ENCODE measurements at regions not wholly inside any gene's neighbourhood (a gene's known extent, or its start where the extent isn't known, plus 50 kb on each side); places are given as distances from the start of the nearest gene placed in this dataset.

DNA sequence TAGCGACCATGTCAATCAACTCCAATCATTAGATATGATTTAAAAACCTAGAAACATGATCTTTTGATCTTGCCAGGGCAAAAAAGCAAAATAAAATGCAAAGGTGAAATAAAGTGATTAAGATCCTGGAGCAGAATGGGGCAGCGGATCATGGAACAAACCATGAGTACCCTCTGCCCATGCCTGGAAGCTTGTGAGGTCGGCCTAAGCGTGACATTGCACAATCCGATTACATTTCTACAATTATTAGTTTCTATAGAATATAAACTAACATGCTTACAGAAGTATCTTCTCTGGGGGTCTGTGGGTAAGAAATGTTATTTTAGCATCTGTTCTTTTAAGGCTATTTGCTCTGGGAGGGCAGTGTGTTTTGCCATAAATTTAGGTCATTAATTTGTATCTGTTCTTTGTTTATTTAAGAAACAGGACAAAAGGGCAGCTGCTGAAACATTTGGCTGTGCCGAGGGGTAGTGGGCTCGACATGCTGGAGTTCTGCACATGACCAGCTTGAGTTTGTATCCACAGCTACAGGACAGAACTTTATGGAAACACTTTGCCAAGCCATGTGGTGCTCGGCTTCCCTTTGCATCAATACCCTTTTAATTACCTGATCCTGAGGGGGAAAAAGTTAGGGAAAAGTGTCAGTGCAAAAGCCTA, 55.9 kb downstream of the ZBTB18 start:
- no peak for DNase-seq (ENCODE audit: extremely low read depth, low read depth, low spot score)

DNA sequence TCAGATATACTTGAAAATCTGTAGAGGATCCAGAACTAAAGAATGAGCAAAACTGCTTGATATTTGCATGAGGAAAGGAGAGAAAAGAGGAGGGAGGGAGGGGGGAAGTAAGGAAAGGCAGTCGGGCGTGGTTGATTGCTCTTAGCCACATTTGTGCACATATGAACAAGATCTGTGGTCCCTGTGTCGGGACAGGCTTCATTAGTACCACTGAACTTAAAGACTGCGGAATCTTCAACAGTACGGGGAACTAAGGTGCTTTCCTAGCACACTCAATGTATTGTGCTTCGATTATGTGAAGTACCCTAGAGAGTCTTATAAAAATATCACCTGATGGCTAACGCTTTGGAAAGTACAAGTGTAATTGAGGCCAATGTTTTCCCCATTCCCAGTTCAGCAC, 59.9 kb downstream of the ZBTB18 start:
- DNase-seq (ENCODE audit: extremely low read depth, low read depth, low spot score): no peak

DNA sequence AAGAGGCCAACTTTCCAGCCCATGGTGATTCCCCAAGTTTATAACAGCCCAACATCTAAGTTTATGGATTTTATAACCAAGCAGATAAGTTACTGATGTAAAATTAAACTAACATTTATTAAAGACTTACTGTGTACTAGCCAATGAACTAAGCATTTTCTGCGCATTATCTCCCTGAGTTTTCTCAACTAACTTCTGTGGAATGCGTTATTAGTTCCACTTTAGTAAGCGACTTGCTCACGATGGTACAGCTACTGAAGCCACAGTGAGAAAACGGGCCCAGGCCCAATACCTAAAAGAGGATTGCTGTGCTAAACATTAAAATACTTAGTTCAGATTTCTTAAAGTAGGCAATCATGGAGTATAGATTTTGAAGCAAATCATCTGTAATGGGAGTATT, 61.0 kb downstream of the ZBTB18 start:
- DNase-seq (ENCODE audit: extremely low read depth, low read depth, low spot score): no peak

DNA sequence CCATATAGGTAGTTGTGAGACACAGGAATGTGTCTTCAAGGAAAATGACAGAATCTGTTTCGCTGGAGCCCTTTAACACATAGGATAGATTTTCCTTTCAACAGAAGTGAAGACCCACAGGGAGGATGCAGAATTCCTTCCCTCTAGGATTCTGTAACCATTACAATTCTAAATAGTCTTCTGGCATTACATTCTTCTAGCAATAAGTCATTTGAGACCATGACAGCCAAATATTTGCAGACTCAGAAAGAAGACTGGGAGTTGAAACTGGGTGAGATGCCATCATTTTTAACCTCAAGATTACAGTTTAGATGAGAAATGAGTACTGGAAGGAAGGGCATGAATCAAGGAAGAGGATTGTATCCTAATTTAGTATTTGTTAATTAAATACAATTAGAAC, 61.6 kb downstream of the ZBTB18 start:
- no peak for DNase-seq (ENCODE audit: extremely low read depth, low read depth, low spot score)

DNA sequence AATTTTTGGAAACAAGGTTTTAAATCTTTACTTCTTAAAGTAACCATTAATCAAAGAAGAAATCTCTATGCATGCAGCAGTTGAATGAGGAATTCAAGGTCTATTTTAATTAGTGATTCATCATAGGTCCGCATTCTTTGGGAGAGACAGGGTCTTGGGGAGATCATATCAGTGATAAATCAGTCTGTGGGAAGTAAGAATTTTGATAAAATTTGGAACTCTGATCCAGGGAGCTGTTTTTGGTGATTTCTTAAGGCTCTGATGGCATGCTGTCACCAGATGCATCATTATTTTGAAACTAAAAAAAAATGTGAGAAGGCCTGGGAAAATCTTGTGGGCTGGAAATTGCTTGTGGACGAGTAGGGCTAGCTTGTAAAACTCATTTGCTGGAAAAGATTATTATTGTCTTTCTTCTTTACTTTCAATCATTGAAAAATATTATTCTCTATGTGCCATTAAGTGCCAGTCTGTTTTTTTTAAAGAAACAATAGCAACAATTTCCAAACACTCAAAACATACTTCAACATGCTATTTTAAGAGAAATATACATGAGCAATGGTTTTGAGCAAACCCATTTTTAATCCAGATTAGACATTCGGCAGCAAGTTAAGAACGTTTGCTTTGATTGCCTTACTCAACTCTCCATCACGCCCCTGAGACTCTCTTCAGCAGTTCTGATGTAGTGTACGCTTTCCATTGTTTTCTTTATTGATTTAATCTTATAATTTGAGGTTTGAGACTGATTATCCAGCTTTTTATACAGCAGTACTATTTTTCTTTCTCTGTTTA, 62.6 kb downstream of the ZBTB18 start:
- no peak for DNase-seq (ENCODE audit: extremely low read depth, low read depth, low spot score)

DNA sequence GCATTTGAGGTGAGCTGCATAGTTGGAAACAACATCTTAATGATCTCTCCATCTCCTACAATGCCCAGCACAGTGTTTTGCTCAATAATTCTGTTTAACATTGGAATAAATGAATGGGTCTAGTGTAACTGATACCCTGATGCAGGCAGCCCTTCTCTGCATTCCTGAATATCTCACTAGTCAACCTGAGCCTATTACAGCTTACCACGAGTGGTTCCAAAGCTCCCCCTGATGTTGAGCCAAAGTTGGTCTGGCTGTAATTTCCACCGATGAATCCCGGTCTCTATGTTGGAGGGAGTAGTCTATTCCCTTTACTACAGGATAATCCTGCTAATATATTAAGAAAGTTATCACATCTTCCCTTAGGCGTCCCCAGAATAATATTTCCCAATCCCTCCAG, 63.8 kb downstream of the ZBTB18 start:
- no peak for DNase-seq (ENCODE audit: extremely low read depth, low read depth, low spot score)

DNA sequence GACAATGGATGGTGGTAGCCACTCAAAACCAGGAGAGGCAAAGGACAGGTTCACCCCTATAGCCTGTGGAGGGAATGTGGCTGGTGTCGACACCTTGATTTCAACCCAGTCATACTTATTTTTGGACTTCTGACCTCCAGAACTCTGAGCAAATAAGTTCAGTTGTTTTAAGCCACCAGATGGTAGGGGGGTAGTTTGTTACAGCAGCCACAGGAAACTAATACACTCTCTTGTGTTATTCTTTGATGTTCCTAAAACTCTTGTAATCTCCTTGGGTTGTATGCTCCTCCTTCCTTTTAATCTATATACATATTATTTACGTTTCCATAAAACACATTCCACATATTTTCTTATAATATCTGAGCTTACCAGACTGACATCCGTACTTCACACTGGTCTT, 65.9 kb downstream of the ZBTB18 start:
- DNase-seq (ENCODE audit: extremely low read depth, low read depth, low spot score): no peak

DNA sequence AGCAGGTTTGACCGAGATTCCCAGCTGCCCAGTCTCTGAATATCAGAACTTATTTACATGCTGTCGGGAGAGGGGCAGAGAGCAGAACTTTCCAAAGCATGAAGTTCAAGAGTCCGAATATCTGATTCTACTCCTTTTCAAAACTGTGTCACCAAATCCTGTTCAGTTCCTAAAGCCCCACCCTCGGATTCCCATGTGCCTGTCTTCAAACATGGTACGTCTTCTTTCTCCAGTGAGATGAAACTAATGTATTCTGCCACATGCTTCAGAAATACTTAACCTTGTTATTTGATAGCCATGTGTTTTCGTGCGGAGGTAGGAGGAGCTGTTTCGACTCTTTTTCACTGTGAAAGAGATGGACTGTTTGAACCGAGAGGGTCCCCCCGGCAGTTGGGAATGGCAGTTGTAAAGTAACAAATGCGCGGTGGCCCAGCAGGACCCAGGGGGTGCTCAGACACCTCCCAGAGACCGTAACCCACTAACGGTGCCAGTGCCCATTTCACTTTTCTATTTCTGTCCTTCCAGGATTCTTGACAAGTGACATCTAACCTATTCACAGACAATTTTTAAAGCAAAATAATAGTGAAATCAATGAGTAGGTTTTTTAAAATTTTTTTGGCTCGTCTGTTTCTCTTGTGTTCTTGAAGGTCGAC, 67.2 kb downstream of the ZBTB18 start:
- DNase-seq (ENCODE audit: extremely low read depth, low read depth, low spot score): no peak

DNA sequence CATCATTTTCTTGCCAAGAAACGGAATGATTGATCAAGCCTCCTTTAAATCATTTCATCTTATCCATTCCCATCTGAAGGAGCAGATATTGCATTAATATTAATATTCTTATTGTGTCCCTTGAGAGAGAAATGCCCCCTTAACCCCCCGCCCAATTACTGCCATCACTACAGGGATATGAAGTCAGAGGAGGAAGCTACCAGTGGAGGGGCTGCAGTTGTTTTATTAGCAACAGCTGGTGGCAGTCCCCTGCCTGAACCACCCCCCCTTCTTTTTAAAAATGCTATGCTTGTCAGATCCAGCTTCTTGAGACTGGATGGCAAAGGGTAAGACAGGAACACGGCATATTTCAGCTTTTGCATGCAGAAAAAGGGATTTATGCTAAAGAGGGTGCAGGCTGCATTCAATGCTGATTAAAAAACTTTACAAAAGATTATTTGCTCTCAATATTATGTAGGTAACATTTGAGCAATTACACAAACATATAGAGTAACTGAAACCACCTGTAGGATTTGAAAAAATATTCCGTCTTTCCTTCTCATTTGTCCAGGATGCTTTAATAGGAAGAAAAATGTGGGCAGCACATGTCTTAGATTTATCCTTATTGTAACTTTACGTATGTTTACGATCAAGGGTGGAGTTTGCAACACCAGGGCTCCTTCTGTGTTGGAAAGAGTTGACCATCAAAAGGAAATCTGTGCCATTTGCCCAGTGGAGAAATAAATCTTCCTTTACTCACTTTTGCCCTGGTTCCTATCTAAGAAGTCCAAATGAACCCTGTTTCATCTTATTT, 77.7 kb downstream of the ZBTB18 start:
- no peak for DNase-seq (ENCODE audit: extremely low read depth, low read depth, low spot score)

DNA sequence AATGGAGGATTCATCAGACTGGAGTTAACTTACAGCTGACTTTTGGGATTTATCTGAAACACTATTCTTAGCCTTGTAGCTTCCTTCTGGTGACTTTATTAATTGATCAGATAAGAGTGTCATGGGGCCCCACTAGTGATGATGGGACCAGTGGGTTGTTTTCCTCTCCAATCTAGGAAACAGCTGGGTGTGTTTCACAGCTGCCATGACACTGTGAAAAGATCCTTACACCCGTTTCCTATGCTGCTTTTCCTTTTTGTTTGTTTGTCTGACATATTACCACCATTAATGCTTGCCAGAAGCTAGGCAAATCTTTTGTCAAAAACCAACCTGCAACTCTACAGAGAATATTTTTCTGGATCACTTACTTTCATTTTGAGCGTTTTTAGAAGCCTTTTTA, 86.2 kb downstream of the ZBTB18 start:
- peak; percentile 2 for DNase-seq (ENCODE audit: extremely low read depth, low read depth, low spot score)

DNA sequence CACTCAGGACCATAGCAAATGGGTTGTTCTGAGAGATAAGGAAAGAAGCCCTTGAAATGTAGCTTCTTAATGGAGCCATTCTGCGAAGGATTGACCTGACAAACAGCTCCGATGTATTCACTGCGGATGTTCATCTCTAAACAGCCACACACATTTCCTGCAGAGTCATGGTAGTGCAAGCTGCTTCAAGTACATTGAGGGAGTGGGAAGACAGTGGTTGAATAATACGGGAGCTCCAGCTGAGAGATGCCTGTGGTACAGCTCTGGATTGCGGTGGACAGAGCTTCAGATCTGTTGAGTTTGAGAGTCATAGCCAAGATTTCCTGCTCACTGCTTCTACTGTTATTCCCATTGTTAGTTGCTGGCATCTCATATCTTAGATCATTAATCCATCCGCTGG, 86.6 kb downstream of the ZBTB18 start:
- peak; percentile 25 for DNase-seq (ENCODE audit: extremely low read depth, low read depth, low spot score)

DNA sequence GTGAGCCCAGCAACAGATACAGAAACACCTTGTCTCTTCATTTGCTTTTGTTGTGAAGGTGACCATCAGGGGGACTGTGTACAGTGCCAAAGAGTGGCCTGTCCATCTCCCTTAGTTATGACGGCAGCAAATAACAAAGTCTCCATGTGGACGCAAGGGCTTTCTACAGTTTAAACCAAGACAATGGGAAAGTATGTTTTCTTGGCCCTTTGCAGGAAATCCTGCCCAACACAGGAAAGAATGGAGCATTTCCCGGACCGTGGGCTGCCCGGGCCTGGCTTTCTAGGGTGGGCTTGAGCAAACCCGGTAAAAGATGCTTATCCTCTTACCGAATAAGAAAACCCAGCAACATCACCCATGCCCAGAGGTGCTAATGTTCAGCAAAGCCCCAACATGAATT, 87.3 kb downstream of the ZBTB18 start:
- DNase-seq (ENCODE audit: extremely low read depth, low read depth, low spot score): peak; percentile 73

DNA sequence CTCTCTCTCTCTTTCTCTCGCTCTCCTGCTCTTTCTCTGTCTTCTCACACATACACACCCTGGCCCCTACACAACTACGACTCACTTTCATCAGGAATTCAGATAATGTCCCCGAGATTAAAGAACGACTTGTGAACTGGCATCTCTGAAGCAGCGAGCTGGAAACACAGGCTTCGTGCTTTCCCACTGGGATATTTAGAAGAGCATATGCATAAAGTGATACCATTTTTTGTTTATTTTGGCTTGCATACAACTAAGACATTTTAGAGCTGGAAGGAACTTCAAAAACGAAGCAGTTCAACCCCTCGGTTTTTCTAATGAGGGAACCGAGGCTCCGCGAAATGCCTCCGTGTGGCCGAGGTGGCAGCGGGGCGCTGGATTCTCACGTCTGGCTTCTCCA, 88.6 kb downstream of the ZBTB18 start:
- no peak for DNase-seq (ENCODE audit: extremely low read depth, low read depth, low spot score)

DNA sequence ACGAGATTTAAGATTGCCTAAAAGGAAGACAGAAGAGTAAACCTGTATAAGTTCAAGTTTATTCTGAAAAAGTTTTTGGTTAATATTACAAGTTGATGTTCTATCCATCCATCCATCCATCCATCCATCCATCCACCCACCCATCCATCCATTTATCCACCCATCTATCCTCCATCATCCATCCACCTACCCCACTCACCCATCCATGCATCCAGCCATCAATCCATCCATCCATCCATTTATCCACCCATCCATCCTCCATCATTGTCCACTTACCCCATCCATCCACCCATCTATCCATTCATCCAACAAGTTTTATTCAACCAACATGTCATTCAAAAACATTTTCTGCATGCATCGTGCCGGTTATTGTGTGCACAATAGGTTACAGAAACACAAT, 89.3 kb downstream of the ZBTB18 start:
- no peak for DNase-seq (ENCODE audit: extremely low read depth, low read depth, low spot score)

DNA sequence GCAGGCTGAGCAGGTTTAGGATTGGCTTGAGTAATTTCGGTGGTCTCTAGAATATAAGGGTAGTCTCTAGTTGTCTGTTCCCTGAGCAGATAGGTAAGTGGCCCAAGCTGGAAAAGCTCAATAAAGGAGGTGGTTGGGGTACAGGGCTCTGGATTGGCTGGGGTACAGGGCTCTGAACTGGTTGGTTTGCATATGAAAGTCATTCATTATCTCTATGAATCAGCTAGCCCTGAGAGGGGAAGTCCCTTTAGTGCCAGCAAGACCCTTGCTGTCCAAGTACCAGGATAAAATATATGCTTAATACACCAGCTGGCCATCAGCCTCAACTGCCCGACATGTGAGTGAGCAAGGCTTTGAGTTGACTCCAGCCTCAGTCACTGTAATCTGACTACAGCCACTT, 93.0 kb downstream of the ZBTB18 start:
- no peak for DNase-seq (ENCODE audit: extremely low read depth, low read depth, low spot score)

DNA sequence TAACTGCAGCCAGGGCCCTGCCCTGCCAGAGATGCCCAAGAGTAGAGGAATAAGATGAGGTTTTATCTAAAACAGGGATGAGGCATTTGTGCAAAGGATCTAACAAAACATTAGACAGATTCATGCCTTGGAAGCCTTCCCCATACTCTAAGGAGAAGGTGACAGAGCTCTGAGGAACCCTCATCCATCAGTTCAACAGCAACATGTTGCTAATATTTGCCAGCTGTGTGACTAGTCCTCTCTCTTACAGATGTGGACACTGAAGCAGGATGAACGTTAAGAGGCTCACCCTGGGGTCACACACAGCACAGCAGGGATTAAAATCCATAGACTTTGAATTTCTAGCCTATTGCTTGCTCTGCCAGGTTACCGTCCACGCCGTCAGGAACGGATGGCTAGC, 99.0 kb downstream of the ZBTB18 start:
- DNase-seq (ENCODE audit: extremely low read depth, low read depth, low spot score): no peak

DNA sequence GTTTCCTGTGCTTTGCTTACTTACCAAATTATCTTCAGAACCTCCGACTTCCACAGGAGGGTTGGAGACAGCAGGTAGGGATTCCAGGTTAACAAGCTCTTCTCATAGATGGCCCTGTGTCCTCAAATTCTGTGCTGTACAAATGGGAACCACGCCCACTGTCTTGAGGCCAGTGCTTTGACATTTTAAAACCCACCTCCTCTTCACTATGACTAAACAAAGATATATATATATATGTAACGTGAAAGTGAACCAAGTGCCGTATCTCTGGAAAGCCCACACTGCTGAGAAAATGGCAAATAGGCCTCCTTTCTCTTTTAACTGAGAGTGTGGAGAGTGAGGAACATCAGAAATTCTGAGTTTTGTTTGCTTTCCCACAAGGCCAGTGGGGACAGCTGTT, 99.6 kb downstream of the ZBTB18 start:
- no peak for DNase-seq (ENCODE audit: extremely low read depth, low read depth, low spot score)

DNA sequence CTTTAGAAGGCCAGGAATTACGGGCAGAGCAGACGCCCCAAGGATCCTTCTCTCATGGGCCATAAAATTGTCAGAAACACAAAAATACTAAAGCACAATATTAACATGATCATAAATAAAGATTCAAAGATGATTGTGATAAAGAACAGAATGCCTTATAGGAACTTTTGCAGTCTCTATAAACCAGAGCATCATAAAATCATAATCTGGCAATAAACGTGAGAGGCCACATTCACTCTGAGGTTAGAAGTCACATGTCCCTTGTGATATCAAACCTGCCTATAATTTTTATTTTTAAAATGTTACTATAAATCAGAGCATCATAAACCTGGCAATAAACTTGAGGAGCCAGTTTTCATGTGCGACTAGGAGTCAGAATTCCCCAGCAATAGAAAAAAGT, 100.5 kb downstream of the ZBTB18 start:
- DNase-seq (ENCODE audit: extremely low read depth, low read depth, low spot score): no peak

DNA sequence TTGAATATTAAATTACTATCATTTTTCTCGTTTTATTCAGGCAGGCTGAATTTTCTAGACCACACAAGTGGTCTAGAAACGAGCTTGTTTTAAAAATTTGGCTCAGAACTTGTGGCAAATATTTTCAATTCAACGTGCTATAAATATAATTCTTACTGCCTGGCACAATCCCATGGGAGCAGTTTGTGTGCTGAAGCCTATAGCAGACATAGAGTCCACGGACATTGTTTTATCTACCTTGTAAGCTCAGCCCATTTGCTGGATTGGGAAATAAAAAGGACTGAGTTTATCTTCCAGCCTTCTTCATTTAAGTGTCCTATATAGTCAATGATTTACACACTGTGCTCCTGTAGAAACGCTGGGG, 103.4 kb downstream of the ZBTB18 start:
- DNase-seq (ENCODE audit: extremely low read depth, low read depth, low spot score): no peak

DNA sequence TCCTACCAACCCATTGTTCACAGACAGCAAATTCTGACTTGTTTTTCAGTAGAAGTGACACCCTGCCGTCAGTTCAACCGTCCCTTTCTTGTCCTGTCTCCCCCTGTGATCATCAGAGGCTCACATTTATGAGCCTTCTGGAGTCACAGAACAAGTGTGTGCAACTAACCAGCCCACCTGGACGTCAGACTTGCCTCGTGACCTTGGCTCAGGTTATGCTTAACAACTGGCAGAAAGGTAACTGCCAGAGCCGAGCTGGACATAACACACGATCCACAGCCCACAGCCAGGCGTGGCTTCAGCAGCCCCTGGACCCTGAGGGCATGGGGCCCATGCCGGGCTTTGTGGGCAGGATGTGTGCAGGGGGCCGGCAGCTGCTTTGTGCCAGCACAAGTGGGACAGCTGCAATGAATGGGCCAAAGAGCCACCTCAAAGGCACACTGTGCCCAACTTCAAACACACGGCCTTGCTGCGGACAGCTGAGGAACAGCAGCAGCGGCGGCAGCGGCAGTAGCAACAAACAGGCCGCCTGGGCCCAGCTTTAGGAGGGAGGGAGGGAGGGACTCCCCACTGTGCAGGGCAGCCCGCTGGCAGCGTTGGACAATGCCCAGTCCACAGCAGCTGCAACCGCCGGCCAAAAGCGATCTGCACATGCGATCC, 103.9 kb downstream of the ZBTB18 start:
- no peak for DNase-seq (ENCODE audit: extremely low read depth, low read depth, low spot score)

DNA sequence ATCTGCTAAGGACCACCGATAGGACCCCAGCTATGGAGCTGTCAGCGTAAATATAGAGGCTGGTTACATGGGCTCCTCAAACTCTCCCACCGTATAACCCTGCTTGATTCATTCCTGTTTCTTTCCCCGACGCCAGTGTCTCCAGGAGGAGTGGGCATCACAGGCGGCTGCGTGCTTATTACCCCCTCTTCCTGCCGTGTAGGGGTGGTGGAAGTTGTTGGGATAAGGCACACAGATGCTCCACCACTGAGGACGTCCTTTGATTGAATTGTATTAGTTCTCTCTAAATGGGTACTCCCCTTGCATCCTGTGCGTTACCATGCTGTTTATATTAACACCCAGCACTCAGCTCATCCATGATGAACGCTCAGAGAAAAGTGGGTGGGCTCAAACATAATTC, 104.6 kb downstream of the ZBTB18 start:
- DNase-seq (ENCODE audit: extremely low read depth, low read depth, low spot score): no peak
